ENCODE measurements at regions not wholly inside any gene's neighbourhood (a gene's known extent, or its start where the extent isn't known, plus 50 kb on each side); places are given as distances from the start of the nearest gene placed in this dataset.

GRCh38 chrX:138240266-138240665, 471.3 kb downstream of the FGF13 start:
- H3K9me3 ChIP-seq (ENCODE audit: control insufficient read depth, insufficient read depth, low read depth, low read length): no peaks in the 10 kb centered on the region
- H3K36me3 ChIP-seq (ENCODE audit: control insufficient read depth in 2 of 2, insufficient read depth in 1 of 2, low read length in 2 of 2): no peaks in the 10 kb centered on the region
- TF ChIP-seq ZNF350 (tag by site-specific recombination; IDR thresholded peaks at IDR 0.05): no peak
- TF ChIP-seq ZNF121 (tag by site-specific recombination; IDR thresholded peaks at IDR 0.05): no peak
- TF ChIP-seq, protein P1, sequence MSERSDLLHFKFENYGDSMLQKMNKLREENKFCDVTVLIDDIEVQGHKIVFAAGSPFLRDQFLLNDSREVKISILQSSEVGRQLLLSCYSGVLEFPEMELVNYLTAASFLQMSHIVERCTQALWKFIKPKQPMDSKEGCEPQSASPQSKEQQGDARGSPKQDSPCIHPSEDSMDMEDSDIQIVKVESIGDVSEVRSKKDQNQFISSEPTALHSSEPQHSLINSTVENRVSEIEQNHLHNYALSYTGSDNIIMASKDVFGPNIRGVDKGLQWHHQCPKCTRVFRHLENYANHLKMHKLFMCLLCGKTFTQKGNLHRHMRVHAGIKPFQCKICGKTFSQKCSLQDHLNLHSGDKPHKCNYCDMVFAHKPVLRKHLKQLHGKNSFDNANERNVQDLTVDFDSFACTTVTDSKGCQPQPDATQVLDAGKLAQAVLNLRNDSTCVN (tag by site-specific recombination; optimal IDR thresholded peaks at IDR 0.05): no peak
- no peak for TF ChIP-seq ZNF239 (tag by site-specific recombination; IDR thresholded peaks at IDR 0.05)
- no peak for TF ChIP-seq KLF7 (tag by site-specific recombination; IDR thresholded peaks at IDR 0.05; ENCODE audit: borderline replicate concordance)
- TF ChIP-seq ZNF544 (tag by site-specific recombination; IDR thresholded peaks at IDR 0.05): no peak
- no peak for TF ChIP-seq ZNF114 (tag by site-specific recombination; IDR thresholded peaks at IDR 0.05)
- TF ChIP-seq ZNF777 (tag by site-specific recombination; IDR thresholded peaks at IDR 0.05; ENCODE audit: borderline replicate concordance): no peak
- no peak for TF ChIP-seq ZBTB8A (tag by site-specific recombination; IDR thresholded peaks at IDR 0.05)
- TF ChIP-seq YY2 (tag by site-specific recombination; IDR thresholded peaks at IDR 0.05): no peak
- no peak for TF ChIP-seq BCL11A (tag by site-specific recombination; IDR thresholded peaks at IDR 0.05; ENCODE audit: low read depth)
- no peak for TF ChIP-seq ZNF473 (tag by site-specific recombination; IDR thresholded peaks at IDR 0.05)
- no peak for TF ChIP-seq KLF10 (tag by site-specific recombination; IDR thresholded peaks at IDR 0.05)
- no peak for TF ChIP-seq PRDM1 (tag by site-specific recombination; IDR thresholded peaks at IDR 0.05)
- no peak for TF ChIP-seq ZNF677 (tag by site-specific recombination; IDR thresholded peaks at IDR 0.05)
- TF ChIP-seq GLI2 (tag by site-specific recombination; IDR thresholded peaks at IDR 0.05; ENCODE audit: borderline replicate concordance, low read depth): no peak
- TF ChIP-seq, protein P2, sequence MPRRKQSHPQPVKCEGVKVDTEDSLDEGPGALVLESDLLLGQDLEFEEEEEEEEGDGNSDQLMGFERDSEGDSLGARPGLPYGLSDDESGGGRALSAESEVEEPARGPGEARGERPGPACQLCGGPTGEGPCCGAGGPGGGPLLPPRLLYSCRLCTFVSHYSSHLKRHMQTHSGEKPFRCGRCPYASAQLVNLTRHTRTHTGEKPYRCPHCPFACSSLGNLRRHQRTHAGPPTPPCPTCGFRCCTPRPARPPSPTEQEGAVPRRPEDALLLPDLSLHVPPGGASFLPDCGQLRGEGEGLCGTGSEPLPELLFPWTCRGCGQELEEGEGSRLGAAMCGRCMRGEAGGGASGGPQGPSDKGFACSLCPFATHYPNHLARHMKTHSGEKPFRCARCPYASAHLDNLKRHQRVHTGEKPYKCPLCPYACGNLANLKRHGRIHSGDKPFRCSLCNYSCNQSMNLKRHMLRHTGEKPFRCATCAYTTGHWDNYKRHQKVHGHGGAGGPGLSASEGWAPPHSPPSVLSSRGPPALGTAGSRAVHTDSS (tag by site-specific recombination; IDR thresholded peaks at IDR 0.05): no peak
- no peak for TF ChIP-seq KLF1 (tag by site-specific recombination; IDR thresholded peaks at IDR 0.05)
- no peak for TF ChIP-seq ZNF548 (tag by site-specific recombination; IDR thresholded peaks at IDR 0.05)
- TF ChIP-seq MEIS1 (CRISPR knock-in tag; IDR thresholded peaks at IDR 0.05; ENCODE audit: borderline replicate concordance): no peak
- ChIA-PET POLR2A (no interaction called here), CTCF (no interaction called here)
- H3K27ac ChIP-seq (ENCODE audit: extremely low read depth, low read depth, low read length): no peak overlapping the region
- no peak overlapping the region for H3K4me3 ChIP-seq (ENCODE audit: low read depth, low read length)
- H3K4me1 ChIP-seq (ENCODE audit: control insufficient read depth, insufficient read depth, low read length): no peaks in the 10 kb centered on the region

- CTCF ChIA-PET: no interaction called here
- Histone ChIP-seq H3K4me1 (ENCODE audit: control insufficient read depth, insufficient read depth, low read length) (no peaks in the 10 kb centered on the region), H3K9me3 (ENCODE audit: control insufficient read depth, insufficient read depth, low read depth, low read length) (no peaks in the 10 kb centered on the region), H3K36me3 (ENCODE audit: control insufficient read depth in 2 of 2, insufficient read depth in 1 of 2, low read length in 2 of 2) (no peaks in the 10 kb centered on the region), H3K27ac (ENCODE audit: extremely low read depth, low read depth, low read length) (no peak overlapping the region), H3K4me3 (ENCODE audit: low read depth, low read length) (no peak overlapping the region)
- POLR2A ChIA-PET: no interaction called here
- TF ChIP-seq OSR2 (tag by site-specific recombination; IDR thresholded peaks at IDR 0.05): no peak
- TF ChIP-seq BCL11A (tag by site-specific recombination; IDR thresholded peaks at IDR 0.05; ENCODE audit: low read depth): no peak
- TF ChIP-seq ZNF302 (tag by site-specific recombination; IDR thresholded peaks at IDR 0.05; ENCODE audit: low read depth): no peak
- TF ChIP-seq ZNF112 (tag by site-specific recombination; IDR thresholded peaks at IDR 0.05): no peak
- TF ChIP-seq ZNF274 (IDR thresholded peaks at IDR 0.05; ENCODE audit: low read length): no peak
- TF ChIP-seq ZNF274 (tag by site-specific recombination; IDR thresholded peaks at IDR 0.05; ENCODE audit: borderline replicate concordance): no peak
- TF ChIP-seq ZSCAN4 (tag by site-specific recombination; IDR thresholded peaks at IDR 0.05): no peak
- TF ChIP-seq, protein P3, sequence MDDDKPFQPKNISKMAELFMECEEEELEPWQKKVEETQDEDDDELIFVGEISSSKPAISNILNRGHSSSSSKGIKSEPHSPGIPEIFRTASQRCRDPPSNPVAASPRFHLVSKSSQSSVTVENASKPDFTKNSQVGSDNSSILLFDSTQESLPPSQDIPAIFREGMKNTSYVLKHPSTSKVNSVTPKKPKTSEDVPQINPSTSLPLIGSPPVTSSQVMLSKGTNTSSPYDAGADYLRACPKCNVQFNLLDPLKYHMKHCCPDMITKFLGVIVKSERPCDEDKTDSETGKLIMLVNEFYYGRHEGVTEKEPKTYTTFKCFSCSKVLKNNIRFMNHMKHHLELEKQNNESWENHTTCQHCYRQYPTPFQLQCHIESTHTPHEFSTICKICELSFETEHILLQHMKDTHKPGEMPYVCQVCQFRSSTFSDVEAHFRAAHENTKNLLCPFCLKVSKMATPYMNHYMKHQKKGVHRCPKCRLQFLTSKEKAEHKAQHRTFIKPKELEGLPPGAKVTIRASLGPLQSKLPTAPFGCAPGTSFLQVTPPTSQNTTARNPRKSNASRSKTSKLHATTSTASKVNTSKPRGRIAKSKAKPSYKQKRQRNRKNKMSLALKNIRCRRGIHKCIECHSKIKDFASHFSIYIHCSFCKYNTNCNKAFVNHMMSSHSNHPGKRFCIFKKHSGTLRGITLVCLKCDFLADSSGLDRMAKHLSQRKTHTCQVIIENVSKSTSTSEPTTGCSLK (tag by site-specific recombination; IDR thresholded peaks at IDR 0.05): no peak
- no peak for TF ChIP-seq ZNF777 (tag by site-specific recombination; IDR thresholded peaks at IDR 0.05; ENCODE audit: borderline replicate concordance)
- no peak for TF ChIP-seq PRDM6 (tag by site-specific recombination; IDR thresholded peaks at IDR 0.05)
These were observed 457.5 kb downstream of the FGF13 start for GRCh38 chrX:138254001-138254400.
